Muscle of arm (tissue), 1 donor: ENCODE measurements at regions not wholly inside any gene's neighbourhood (a gene's known extent, or its start where the extent isn't known, plus 50 kb on each side); places are given as distances from the start of the nearest gene placed in this dataset.
A peak's percentile ranks its signal among the peaks of the same experiment; 100 is the strongest.
"Not testable (repeated sequence)": the region's sequence is repeated elsewhere in the genome, so short reads cannot be mapped to it uniquely, and the experiment has no call there.

Experiments used
- DNase-seq: peaks from one replicate; pipeline ENCODE4 v3.0.0-alpha.2; 2013

DNA sequence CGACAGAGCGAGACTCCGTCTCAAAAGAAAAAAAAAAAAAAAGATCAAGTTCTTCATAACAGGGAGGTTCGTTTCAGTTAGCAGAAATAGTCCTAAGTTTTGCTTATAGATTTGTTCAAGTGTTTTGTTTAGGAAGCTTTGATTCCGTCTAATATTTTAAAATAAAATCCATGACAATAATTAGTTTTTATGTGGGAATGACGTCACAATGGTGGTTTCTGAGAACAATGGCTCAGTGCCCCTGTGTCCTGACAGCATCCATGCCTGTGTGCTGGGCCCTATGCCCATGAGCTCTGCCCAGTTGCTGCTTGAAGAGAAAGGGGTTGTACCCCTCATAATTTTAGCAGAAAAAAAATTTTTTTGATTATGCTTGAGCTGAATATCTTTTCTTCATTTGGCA lies 134.0 kb downstream of the SST start:
- no peak for DNase-seq

- DNase-seq, result no peak
These were observed 136.4 kb downstream of the SST start for GRCh38 chr3:187533797-187534196.

DNA sequence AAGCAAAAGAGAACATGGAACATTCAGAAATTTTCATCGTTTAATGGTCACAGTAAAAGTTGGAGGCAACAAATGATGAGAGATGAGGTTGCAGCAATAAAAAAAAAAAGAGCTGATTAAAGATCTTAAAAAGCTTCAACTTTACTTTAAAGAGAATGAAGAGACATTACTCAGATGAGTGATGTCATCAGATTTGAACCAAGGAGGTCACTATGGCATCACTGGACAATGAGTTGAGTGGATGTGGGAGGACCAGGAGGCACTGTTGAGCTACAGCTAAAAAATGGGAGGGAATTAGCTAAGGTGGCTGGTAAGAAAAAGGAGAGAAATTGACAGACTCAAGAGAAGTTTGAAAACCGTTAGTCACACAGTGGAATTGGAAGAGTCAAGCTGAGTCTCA lies 138.4 kb downstream of the SST start:
- DNase-seq, result no peak

- no peak for DNase-seq
These were observed 147.3 kb downstream of the SST start for GRCh38 chr3:187522890-187523289.

GRCh38 chr3:187522293-187522692 lies 147.9 kb downstream of the SST start:
- DNase-seq, result peak; percentile 8

DNA sequence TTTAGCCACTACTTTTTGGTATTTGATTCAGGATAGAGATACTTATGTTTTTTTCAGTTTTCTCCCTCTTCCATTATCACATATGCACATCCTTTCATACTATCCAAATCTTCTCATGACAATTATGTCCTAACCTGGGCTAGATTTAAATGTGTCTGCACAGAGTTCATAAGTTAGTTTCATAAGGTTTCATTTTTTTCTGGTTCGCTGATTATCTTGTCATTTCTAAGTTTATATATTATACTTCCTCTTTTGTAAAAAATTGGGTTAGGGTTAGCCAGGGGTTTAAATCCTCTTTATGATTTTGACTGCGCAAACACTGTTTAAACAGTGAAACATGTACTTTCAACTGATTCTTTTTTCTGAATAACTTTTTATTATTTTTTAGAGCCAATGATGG lies 148.6 kb downstream of the SST start:
- DNase-seq, result no peak

DNA sequence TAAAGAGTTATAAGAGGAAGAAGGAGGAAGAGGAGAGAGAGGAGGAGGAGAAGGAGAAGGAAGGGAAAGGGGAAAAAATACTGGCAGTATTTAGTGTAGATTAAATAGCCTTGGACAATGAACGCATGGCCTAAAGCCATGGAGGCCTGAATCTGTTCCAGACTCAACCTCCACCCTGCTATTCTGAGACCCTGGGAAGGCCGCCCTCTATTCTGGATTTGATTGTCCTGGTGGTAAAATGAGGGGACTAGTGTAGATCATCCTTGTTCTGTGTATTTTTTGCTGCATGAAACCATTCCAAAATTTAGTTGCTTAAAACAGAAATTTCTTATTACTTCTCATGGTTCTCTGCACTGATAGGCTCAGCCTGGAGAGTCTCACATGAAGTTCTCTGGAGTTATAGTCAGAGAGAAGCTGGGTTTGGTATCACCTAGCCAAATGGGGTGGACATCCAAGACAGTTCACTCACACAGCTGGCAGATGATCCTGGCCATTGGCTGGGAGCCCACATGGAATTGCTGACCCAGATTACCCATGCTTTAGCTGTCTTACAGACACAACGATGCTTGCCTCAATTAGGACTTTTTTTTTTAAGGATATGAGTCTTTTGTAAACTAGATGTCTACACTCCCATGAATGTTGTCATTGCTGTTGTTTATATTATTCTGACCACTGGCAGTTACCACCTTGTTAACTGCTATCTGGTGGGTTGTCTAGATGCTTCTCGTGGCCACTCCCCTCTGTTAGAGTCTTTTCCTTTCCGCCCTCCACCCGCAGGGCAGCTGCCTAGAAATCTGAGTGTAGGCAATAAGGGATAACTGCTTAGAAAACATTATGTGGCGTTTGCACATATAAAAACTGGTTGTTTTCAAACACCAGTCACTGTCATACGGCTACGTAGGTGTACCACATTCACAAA lies 149.9 kb downstream of the SST start:
- peak; percentile 15 for DNase-seq

DNA sequence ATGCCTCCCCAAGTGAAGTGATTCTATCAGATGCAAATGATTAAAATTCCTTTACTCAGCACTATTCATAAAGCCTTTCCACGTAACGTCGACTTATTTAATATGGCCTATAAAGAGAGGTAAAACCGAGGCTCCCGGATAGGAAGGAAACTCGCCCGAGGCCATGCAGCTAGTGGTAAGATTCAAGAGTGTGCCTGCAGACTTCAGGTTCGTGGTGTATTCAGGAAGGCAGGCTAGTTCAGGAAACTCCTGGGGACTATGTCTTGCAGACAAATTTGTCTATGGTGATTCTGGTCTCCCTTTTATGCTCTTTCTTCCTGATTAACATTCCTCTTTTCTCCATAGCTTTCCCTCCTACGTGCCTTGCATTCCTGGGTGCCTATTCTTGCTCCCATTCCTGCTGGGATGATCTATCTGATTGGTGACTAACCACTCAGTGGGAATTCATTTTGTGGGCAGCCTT lies 150.7 kb downstream of the SST start:
- no peak for DNase-seq

DNA sequence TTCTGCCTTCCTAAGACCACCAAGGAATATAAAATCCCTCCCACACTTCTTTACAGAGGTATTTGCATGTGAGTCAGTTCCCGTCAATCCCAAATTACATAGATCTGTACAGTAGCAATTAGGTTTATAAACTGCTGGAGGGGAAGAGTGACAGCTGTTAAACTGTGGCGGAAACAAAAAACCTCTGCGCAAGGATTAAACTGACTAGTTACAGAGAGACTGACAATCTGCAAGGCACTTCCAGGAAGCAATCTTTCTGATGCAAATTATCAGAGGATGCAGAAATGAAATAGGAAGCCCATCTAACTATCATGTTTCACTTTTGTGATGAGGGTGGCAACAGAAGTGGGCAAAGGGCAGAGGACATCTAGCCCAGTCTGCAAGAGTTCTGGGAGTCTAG lies 150.4 kb downstream of the RTP4 start:
- no peak for DNase-seq

DNA sequence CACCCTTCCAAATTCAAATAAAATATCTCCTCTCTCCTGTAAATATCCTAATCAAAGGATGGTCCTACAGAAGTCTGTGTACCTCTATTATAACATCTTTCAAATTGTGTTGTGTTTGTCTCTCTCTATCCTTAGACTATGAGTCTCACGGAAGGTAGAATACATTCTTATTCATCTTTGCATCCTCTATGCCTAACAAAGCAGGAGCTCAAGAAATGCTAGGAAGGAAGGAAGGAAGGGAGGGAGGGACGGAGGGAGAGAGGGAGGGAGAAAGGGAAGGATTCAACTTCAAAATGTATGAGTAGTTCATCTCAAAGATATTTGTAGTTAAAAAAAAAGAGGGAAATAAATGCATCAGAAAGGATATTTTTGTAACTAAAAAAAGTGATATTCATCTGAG lies 150.0 kb downstream of the RTP4 start:
- no peak for DNase-seq

DNA sequence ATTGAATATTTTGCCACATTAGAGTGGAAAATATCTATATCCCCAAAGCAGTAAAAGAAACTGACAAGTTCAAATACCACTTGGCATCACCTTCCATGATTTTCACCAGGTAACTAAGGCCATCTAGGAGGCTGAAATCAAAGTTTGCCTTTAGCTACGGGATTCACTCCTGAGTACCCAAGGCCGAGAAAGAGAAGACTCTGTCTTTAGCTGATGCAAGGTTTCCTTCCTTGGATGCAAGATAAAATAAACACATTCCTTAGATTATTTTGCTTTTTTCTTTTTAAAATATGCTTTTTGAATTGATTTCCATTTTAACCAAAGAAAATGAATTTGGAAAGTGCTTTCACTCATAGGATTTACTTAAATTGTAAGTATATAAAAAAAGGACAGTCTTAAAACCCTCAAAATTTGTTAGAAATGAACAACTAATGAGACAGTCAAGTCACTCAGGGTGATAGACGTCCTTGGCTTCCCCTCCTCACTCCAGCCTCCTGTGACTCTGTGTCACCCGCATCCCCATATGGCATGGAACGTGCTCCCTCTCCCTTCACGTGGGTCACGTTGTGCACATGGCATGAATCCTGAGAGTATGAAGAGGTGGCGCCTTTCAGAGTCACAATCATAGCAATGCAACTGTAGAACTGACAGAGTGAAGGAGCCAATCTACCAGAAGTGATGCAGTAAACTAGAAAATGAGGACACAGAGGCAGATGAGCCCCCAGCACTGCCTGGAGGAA lies 148.4 kb downstream of the RTP4 start:
- DNase-seq, result no peak

- DNase-seq, result no peak
These were observed 139.7 kb downstream of the RTP4 start for GRCh38 chr3:187507905-187508304.

GRCh38 chr3:187507266-187507665 lies 139.1 kb downstream of the RTP4 start:
- no peak for DNase-seq

- no peak for DNase-seq
These were observed 136.2 kb downstream of the RTP4 start for GRCh38 chr3:187504435-187504834.

GRCh38 chr3:187498211-187498724 lies 130.1 kb downstream of the RTP4 start:
- no peak for DNase-seq

DNA sequence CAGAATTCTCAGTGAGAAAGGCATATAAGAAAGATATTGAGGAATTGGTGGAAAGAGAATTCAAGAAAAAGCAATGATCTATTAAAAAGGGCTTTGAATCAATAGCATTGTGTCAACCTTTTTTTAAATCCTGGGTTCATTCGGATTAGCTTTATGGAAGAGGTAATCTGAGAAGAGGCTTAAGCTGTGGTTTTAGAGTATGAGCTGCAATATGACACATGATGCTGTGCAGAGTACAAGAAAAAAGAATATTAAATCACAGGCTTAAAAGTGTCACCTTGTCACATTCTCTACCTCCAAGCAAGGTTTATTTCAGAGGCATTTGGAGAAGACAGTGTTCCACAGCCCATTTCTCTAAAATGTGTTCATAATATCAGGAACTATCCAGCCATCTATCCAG lies 128.9 kb downstream of the RTP4 start:
- DNase-seq, result no peak

GRCh38 chr3:187494056-187494455 lies 125.9 kb downstream of the RTP4 start:
- DNase-seq, result not testable (repeated sequence)

- DNase-seq, result no peak
These were observed 123.2 kb downstream of the RTP4 start for GRCh38 chr3:187491371-187491770.

GRCh38 chr3:187490366-187490765 lies 122.2 kb downstream of the RTP4 start:
- DNase-seq, result no peak

DNA sequence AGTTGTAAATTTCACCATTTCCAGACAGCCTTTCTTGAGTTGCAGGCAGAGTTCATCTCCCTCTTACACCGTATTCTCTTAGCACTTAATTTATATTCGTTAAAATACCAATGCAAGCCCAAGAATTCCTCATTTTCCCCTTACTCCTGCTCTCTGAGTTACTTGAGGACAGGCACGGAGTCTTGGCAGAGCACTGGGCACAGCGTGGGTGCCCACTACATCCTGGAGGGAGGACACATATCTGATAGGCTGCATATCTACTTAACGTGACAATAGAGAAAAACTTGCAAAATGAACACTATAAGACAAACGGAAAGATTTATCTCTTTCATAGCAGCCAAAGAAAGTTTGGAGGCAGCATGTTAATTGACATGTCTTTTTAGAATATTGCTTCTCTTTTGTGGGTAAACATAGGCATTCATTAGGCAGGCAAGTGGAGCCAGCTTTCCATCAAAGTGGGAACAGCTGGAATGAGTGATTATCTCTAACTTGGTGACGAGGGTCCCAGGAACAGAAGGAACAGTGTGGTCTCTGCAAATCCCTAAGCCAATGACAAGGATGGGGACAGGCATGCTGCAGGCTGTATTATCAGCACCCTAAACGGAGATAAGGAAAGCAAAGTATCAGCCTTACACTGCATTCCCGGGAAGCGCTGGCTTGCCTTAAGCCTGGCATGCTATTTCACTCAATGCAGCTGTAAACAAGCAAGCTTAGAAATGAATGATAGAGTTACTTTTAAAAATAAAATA lies 116.5 kb downstream of the RTP4 start:
- no peak for DNase-seq

- DNase-seq, result no peak
These were observed 113.2 kb downstream of the RTP4 start for GRCh38 chr3:187481426-187481825.

DNA sequence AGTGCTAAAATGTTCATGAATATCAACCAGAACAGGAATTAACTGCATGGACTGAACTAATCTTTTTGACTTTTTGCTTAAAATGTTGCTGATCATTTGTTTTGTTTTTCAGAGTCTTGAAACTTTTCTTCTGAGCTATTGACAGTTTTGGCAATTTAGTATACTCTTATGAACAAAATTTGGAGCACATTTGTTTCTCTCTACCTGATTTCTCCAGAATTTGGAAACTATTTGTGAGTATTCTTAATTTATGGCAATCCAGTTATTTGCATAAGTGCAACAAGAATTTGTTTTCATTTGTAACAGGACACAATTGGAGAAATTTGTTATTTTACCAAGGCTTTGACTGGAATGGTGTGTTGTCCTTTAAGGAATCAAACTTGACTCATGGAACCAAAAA lies 107.4 kb downstream of the RTP4 start:
- not testable (repeated sequence) for DNase-seq
